Activated CD4-positive, CD25-positive, alpha-beta regulatory T cell (primary cell): ENCODE measurements at regions not wholly inside any gene's neighbourhood (a gene's known extent, or its start where the extent isn't known, plus 50 kb on each side); places are given as distances from the start of the nearest gene placed in this dataset.

Experiments
- DNase-seq, 4 experiments: peaks; one replicate each; lab custom pipeline; 2025; lab: John Stamatoyannopoulos, UW

- DNase-seq, result no peak
Observed at GRCh38 chr4:177047851-177048174, 255.1 kb upstream of the VEGFC start.

GRCh38 chr4:177051473-177052060, 258.1 kb upstream of the NEIL3 start:
- DNase-seq, result no peak

- no peak for DNase-seq
Observed at GRCh38 chr4:177052211-177052934, 257.3 kb upstream of the NEIL3 start.

GRCh38 chr4:177057186-177057585, 252.5 kb upstream of the NEIL3 start:
- no peak for DNase-seq

GRCh38 chr4:177064116-177064515, 245.6 kb upstream of the NEIL3 start:
- no peak for DNase-seq

- DNase-seq, result no peak
Observed at GRCh38 chr4:177064729-177065394, 244.8 kb upstream of the NEIL3 start.

- no peak for DNase-seq
Observed at GRCh38 chr4:177066746-177067145, 242.9 kb upstream of the NEIL3 start.

GRCh38 chr4:177070533-177071058, 239.1 kb upstream of the NEIL3 start:
- no peak for DNase-seq

GRCh38 chr4:177077095-177077971, 232.3 kb upstream of the NEIL3 start:
- no peak for DNase-seq

- DNase-seq, result no peak
Observed at GRCh38 chr4:177079327-177079726, 230.3 kb upstream of the NEIL3 start.

GRCh38 chr4:177080388-177080787, 229.3 kb upstream of the NEIL3 start:
- DNase-seq, result no peak

- no peak for DNase-seq
Observed at GRCh38 chr4:177087060-177087459, 222.6 kb upstream of the NEIL3 start.

- DNase-seq, result no peak
Observed at GRCh38 chr4:177087499-177087898, 222.2 kb upstream of the NEIL3 start.

GRCh38 chr4:177091515-177091914, 218.2 kb upstream of the NEIL3 start:
- DNase-seq, result no peak

GRCh38 chr4:177092807-177093206, 216.9 kb upstream of the NEIL3 start:
- no peak for DNase-seq

GRCh38 chr4:177093964-177094363, 215.7 kb upstream of the NEIL3 start:
- no peak for DNase-seq

- no peak for DNase-seq
Observed at GRCh38 chr4:177097291-177097690, 212.4 kb upstream of the NEIL3 start.

GRCh38 chr4:177099211-177099610, 210.5 kb upstream of the NEIL3 start:
- DNase-seq, result no peak

- DNase-seq, result no peak
Observed at GRCh38 chr4:177100307-177100706, 209.4 kb upstream of the NEIL3 start.

- DNase-seq, result no peak
Observed at GRCh38 chr4:177103619-177104018, 206.1 kb upstream of the NEIL3 start.

- no peak for DNase-seq
Observed at GRCh38 chr4:177105536-177105935, 204.1 kb upstream of the NEIL3 start.

- no peak for DNase-seq
Observed at GRCh38 chr4:177107288-177107921, 202.3 kb upstream of the NEIL3 start.
